GM23338 (cell line): ENCODE measurements at regions not wholly inside any gene's neighbourhood (a gene's known extent, or its start where the extent isn't known, plus 50 kb on each side); places are given as distances from the start of the nearest gene placed in this dataset.
A peak's percentile ranks its signal among the peaks of the same experiment; 100 is the strongest.

Experiments used
- ATAC-seq: fragments of 200-7000 bp; cut with Tn5 transposase; 3 replicates; pipeline ENCODE4 v1.9.1; 2020
- DNase-seq: peaks from one replicate; pipeline ENCODE4 v3.0.0-alpha.2; 2015; ENCODE audit warnings: low spot score
- H2AFZ ChIP-seq: fragments of 200-600 bp; sonication (generic); 2 replicates; pipeline ENCODE4 v1.8.0; 2016; ENCODE audit warnings: antibody characterized with exemption, mild to moderate bottlenecking, moderate library complexity
- H3F3A ChIP-seq: fragments of 200-600 bp; sonication (generic); replicated peaks from 2 replicates; pipeline ENCODE4 v1.8.0; 2017; ENCODE audit warnings: antibody characterized with exemption, mixed run types, low read depth
- H3K27ac ChIP-seq: fragments of 200-600 bp; sonication (generic); 2 replicates; pipeline ENCODE4 v1.6.1; 2016; ENCODE audit warnings: low read depth
- H3K27me3 ChIP-seq: fragments of 200-600 bp; sonication (generic); 2 replicates; pipeline ENCODE4 v1.8.0; 2016; ENCODE audit warnings: mild to moderate bottlenecking, mixed run types, moderate library complexity; ENCODE audit not compliant: insufficient read depth
- H3K36me3 ChIP-seq: fragments of 200-600 bp; sonication (generic); 2 replicates; pipeline ENCODE4 v1.8.0; 2016; ENCODE audit warnings: mild to moderate bottlenecking; ENCODE audit not compliant: insufficient read depth
- H3K4me1 ChIP-seq: fragments of 200-600 bp; sonication (generic); 2 replicates; pipeline ENCODE4 v1.8.0; 2016; ENCODE audit warnings: mild to moderate bottlenecking, moderate library complexity; ENCODE audit not compliant: insufficient read depth
- H3K4me2 ChIP-seq: fragments of 200-600 bp; sonication (generic); 2 replicates; pipeline ENCODE4 v1.7.1; 2017; ENCODE audit warnings: mixed run types
- H3K4me3 ChIP-seq: fragments of 200-600 bp; sonication (generic); 2 replicates; pipeline ENCODE4 v1.6.1; 2016; ENCODE audit warnings: mixed run types
- H3K79me2 ChIP-seq: fragments of 200-600 bp; sonication (generic); replicated peaks from 2 replicates; pipeline ENCODE4 v1.8.0; 2017; ENCODE audit warnings: mild to moderate bottlenecking; ENCODE audit not compliant: insufficient read depth
- H3K9me2 ChIP-seq: fragments of 200-600 bp; sonication (generic); 2 replicates; pipeline ENCODE4 v1.8.0; 2017; ENCODE audit not compliant: insufficient read depth
- H4K20me1 ChIP-seq: fragments of 200-600 bp; sonication (generic); replicated peaks from 2 replicates; pipeline ENCODE4 v1.8.0; 2017; ENCODE audit warnings: mild to moderate bottlenecking; ENCODE audit not compliant: insufficient read depth
- H3K27ac Mint-ChIP-seq: 2 replicates; pipeline ENCODE4 v1.8.0; 2020; ENCODE audit warnings: inconsistent platforms, mild to moderate bottlenecking, moderate library complexity, mixed read lengths
- H3K27me3 Mint-ChIP-seq: 3 replicates; pipeline ENCODE4 v1.8.0; 2022; ENCODE audit warnings: low read depth, mild to moderate bottlenecking, moderate library complexity, mixed read lengths, inconsistent platforms; ENCODE audit not compliant: insufficient read depth, poor library complexity
- H3K36me3 Mint-ChIP-seq: 3 replicates; pipeline ENCODE4 v1.8.0; 2021; ENCODE audit warnings: low read depth, mild to moderate bottlenecking, inconsistent platforms, moderate library complexity, mixed read lengths
- H3K4me1 Mint-ChIP-seq: 3 replicates; pipeline ENCODE4 v1.8.0; 2020; ENCODE audit warnings: mild to moderate bottlenecking, inconsistent platforms, mixed read lengths
- H3K4me3 Mint-ChIP-seq: 3 replicates; pipeline ENCODE4 v1.8.0; 2021; ENCODE audit warnings: moderate library complexity, mild to moderate bottlenecking, inconsistent platforms, mixed read lengths
- H3K9me3 Mint-ChIP-seq: 3 replicates; pipeline ENCODE4 v1.8.0; 2020; ENCODE audit warnings: moderate library complexity, mild to moderate bottlenecking, inconsistent platforms, mixed read lengths
- CREB1 ChIP-seq: fragments of 250-450 bp; sonication (Bioruptor Pico); IDR thresholded peaks from 2 replicates; pipeline ENCODE4 v1.5.0; 2020; ENCODE audit warnings: low read depth, mild to moderate bottlenecking, moderate library complexity
- CTCF ChIP-seq, 2 experiments: fragments of 200-600 bp in 1 of 2; sonication (generic) in 1 of 2; conservative IDR thresholded peaks; 2 replicates each; pipeline versions ENCODE4 v1.5.1 to v1.6.1; 2016 to 2017; ENCODE audit warnings: antibody characterized with exemption in 2 of 2, low read depth in 2 of 2, mild to moderate bottlenecking in 2 of 2, moderate library complexity in 1 of 2
- ETS1 ChIP-seq: IDR thresholded peaks from 2 replicates; pipeline ENCODE4 v1.6.1; 2016; ENCODE audit warnings: antibody characterized with exemption
- EZH2 ChIP-seq: fragments of 200-600 bp; sonication (generic); IDR thresholded peaks from one replicate; pipeline ENCODE4 v1.8.0; 2017; ENCODE audit warnings: antibody characterized with exemption, mild to moderate bottlenecking, low read depth; ENCODE audit not compliant: unreplicated experiment
- EZH2phosphoT487 ChIP-seq: fragments of 200-600 bp; sonication (generic); IDR thresholded peaks from one replicate; pipeline ENCODE4 v1.8.1; 2018; ENCODE audit warnings: antibody characterized with exemption; ENCODE audit not compliant: unreplicated experiment
- JUNB ChIP-seq: IDR thresholded peaks from one replicate; pipeline ENCODE4 v1.6.1; 2016; ENCODE audit warnings: antibody characterized with exemption; ENCODE audit not compliant: unreplicated experiment
- NANOG ChIP-seq: IDR thresholded peaks from 2 replicates; pipeline ENCODE4 v1.6.1; 2016; ENCODE audit warnings: antibody characterized with exemption, borderline replicate concordance
- POLR2AphosphoS5 ChIP-seq: IDR thresholded peaks from 2 replicates; pipeline ENCODE4 v1.6.1; 2016; ENCODE audit warnings: antibody characterized with exemption, low read depth
- REST ChIP-seq: IDR thresholded peaks from one replicate; pipeline ENCODE4 v1.6.1; 2018; ENCODE audit warnings: antibody characterized with exemption; ENCODE audit not compliant: unreplicated experiment
- STAT1 ChIP-seq: IDR thresholded peaks from one replicate; pipeline ENCODE4 v1.6.1; 2016; ENCODE audit warnings: antibody characterized with exemption; ENCODE audit not compliant: unreplicated experiment
- ZNF114 ChIP-seq: fragments of 250-450 bp; sonication (Bioruptor Pico); IDR thresholded peaks from 2 replicates; pipeline ENCODE4 v1.5.0; 2020; ENCODE audit warnings: mild to moderate bottlenecking, moderate library complexity
- ZNF331 ChIP-seq: fragments of 250-450 bp; sonication (Bioruptor Pico); IDR thresholded peaks from 2 replicates; pipeline ENCODE4 v1.5.0; 2020; ENCODE audit warnings: low read depth, mild to moderate bottlenecking, moderate library complexity
- ZNF462 ChIP-seq: fragments of 250-450 bp; sonication (Bioruptor Pico); IDR thresholded peaks from 2 replicates; pipeline ENCODE4 v1.5.0; 2020; ENCODE audit warnings: mild to moderate bottlenecking, moderate library complexity

- no peak for TF ChIP-seq ZNF331
- TF ChIP-seq EZH2phosphoT487: no peak
- no peak for TF ChIP-seq STAT1
Measured at GRCh38 chr1:95325349-95325748, 91.3 kb downstream of the RWDD3 start (continued).

GRCh38 chr1:95326023-95326422 is 92.0 kb downstream of the RWDD3 start:
- Mint-ChIP-seq H3K36me3 (no peaks in the 10 kb centered on the region), H3K4me3 (no peak overlapping the region), H3K9me3 (no peaks in the 10 kb centered on the region), H3K27ac (no peak overlapping the region), H3K4me1 (peaks cover 4% of the 10 kb centered on the region), H3K27me3 (no peaks in the 10 kb centered on the region)
- Histone ChIP-seq H3K79me2 (no peaks in the 10 kb centered on the region), H3F3A (no peaks in the 10 kb centered on the region), H4K20me1 (no peaks in the 10 kb centered on the region), H3K27me3 (no peaks in the 10 kb centered on the region), H3K4me2 (no peak overlapping the region), H3K4me1 (no peaks in the 10 kb centered on the region), H2AFZ (peak overlapping the region; percentile 76; the same call in 1 of the 2 replicates), H3K4me3 (no peak overlapping the region), H3K9me2 (no peaks in the 10 kb centered on the region), H3K27ac (no peak overlapping the region), H3K36me3 (no peaks in the 10 kb centered on the region)
- no peak for TF ChIP-seq STAT1
- TF ChIP-seq JUNB: no peak
- no peak for TF ChIP-seq ETS1
- TF ChIP-seq POLR2AphosphoS5: no peak
- no peak for TF ChIP-seq EZH2
- no peak for TF ChIP-seq NANOG
- no peak for TF ChIP-seq CREB1 (CRISPR knock-in tag)
- no peak for TF ChIP-seq EZH2phosphoT487
- no peak for TF ChIP-seq ZNF331
- TF ChIP-seq CTCF (conservative IDR thresholded peaks at IDR 0.05; ENCODE audit: low read depth in 2 of 2): no peak
- no peak for TF ChIP-seq ZNF462 (CRISPR knock-in tag)
- TF ChIP-seq REST: no peak
- TF ChIP-seq ZNF114 (CRISPR knock-in tag): no peak
- DNase-seq (no peak), ATAC-seq (no peak)
